ENCODE measurements at regions not wholly inside any gene's neighbourhood (a gene's known extent, or its start where the extent isn't known, plus 50 kb on each side); places are given as distances from the start of the nearest gene placed in this dataset.

GRCh38 chr1:87568911-87569310 lies 240.2 kb downstream of the LMO4 start:
- DNase-seq: no peak

DNA sequence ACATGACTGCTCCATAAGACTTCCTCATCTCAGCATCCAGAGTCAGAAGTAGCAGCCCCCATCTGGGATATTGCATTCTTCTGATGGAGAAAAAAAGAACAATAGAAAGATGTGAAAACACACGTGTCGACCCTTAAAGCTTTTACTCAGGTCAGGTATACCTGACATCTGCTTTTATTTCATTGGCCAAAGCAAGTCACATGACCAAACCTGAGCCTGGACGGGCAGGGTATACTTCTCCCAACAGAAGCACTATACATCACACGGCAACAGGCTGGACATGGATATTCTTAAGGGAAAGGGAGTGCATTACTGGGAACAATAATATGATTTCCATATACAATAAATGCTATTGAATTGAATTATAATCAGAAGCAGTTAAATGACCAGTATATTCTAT lies 243.3 kb downstream of the LMO4 start:
- DNase-seq: no peak

GRCh38 chr1:87572891-87573290 lies 244.2 kb downstream of the LMO4 start:
- DNase-seq: no peak

GRCh38 chr1:87575528-87575927 lies 246.8 kb downstream of the LMO4 start:
- no peak for DNase-seq

DNA sequence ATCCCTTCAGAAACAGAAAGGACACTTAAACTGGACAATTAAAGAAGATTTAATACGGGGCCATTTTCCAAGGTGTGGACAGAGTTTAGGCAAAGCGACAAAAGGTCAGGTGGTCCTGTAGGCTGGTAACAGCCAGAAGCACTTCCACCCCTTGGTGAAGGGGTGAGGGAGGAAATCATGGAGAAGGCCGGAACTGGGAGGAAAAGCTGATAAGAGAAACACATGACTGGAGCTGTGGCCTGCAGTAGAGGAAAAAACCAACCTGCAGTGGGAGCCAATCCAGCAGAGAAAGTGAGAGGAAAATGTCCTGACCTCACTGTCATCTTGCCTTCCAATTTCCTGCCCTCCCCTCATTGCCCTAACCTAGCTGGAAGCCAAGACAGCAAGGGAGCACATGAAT lies 249.8 kb downstream of the LMO4 start:
- DNase-seq: no peak

GRCh38 chr1:87583459-87583858 lies 254.8 kb downstream of the LMO4 start:
- no peak for DNase-seq

GRCh38 chr1:87584586-87584985 lies 255.9 kb downstream of the LMO4 start:
- DNase-seq: no peak

DNA sequence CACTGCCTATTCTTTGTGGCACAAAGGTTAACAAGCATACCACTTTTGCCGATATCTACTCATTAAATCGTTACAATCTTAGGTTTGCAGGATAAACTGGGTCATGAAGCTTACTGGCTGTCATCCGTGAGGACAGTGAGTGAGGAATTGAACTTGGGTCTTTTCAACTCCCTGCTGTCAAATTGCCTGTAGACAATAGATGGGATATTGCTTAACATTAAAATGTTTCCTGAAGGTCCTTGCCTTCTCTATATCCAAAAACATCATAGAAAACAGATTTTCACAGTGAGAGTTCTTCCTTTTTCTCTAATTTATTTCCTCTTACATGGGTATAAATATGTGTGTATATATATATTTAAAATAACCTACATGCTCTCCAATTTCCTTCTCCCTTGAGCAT lies 257.8 kb downstream of the LMO4 start:
- DNase-seq: no peak

GRCh38 chr1:87588495-87588894 lies 259.8 kb downstream of the LMO4 start:
- no peak for DNase-seq

- DNase-seq: no peak
Observed at GRCh38 chr1:87591492-87591891, 262.8 kb downstream of the LMO4 start.

DNA sequence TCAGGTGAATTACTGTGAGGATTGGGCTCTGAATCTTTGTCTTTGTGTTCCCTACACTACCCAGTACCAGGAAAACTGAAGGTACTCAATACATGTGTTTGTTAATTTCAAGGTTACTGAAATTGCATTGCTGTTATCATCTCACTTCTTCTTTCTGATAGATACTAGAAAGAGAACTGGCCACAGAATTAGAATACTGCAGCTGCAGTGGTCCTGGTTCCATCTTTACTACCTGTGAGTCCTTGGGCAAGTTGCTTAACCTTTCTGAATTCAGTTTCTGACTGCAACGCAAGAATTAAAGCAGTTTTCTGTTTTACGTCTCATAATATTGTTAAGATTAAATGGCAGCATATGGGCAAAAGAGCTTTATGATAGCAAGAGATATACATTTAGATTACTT lies 263.5 kb downstream of the LMO4 start:
- DNase-seq: no peak

- no peak for DNase-seq
Observed at GRCh38 chr1:87594736-87595383, 266.2 kb downstream of the LMO4 start.

GRCh38 chr1:87595384-87595781 lies 266.7 kb downstream of the LMO4 start:
- DNase-seq: no peak

DNA sequence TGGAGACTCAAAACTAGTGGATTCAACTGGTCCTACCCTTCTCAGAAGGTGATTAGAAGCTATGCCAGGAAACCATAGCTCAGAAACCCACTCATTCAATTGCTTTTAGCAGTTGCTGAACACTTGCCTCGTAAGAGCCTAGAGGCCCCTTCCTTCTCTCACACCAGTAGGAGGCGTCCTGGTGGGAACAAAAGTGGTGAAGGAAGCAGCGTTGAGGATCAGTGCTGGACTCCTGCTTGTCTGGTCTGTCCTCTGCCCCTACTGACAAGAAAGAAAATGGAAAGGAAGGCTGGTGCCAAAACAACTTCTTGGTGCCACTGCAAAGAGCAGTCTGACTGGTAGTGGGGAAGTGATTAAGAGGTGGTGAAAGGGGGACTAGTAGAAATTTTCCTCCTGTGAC lies 269.7 kb downstream of the LMO4 start:
- DNase-seq: no peak

GRCh38 chr1:87599569-87599968 lies 270.9 kb downstream of the LMO4 start:
- no peak for DNase-seq

DNA sequence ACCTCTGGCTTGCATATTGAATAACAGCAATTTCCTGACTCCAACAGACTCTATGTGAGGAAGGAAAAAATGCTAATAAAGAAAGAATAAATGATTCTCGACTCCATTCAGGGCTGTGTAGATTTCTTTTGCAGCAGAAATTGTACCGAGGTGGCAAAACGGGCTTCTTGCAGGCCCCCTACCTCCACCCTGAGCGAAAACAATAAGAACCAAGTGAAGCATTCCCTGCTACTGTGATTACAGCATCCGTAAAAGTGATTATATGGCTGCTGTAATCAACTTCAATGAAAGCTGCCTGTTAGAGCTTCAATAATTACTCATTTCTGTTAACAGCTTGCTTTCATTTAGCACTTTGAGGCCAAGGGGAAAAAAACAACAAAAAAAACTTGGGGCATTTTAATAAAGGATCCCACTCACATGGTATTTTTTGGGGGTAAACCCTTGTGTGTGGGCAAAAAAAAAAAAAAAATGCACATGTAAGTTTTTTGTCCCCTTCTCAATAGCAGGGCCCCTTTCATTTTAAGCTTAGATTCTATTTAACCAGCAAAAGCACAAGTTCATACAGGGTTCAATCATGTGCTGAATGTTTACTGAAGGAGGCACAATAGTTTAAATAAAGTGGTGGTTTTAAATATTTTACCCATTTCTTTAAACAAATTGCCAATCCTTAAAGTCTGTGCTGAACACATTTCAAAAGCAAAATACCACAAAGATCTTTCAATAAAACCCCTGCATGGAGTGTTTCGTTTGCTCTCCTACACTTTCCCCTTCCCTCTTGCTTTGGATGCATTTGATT lies 271.6 kb downstream of the LMO4 start:
- DNase-seq: no peak

DNA sequence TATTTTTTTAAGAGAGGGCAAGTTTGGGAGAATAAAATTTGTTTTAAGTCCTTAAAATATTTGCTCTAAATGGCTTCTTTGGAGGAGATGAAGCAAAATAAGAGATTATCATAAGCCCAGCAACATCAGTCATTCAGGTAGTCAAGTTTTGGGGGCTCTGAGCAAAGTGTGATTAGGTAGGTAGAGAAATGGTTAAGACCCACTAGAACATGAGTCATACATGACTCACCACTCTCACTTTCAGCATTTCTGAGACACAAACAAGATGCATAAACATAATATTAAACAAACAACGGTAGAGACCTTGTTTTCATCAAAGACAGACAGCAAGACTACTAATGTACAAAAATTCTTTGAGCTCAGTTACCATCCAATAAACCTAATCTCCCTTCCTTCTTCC lies 272.2 kb downstream of the LMO4 start:
- DNase-seq: no peak

DNA sequence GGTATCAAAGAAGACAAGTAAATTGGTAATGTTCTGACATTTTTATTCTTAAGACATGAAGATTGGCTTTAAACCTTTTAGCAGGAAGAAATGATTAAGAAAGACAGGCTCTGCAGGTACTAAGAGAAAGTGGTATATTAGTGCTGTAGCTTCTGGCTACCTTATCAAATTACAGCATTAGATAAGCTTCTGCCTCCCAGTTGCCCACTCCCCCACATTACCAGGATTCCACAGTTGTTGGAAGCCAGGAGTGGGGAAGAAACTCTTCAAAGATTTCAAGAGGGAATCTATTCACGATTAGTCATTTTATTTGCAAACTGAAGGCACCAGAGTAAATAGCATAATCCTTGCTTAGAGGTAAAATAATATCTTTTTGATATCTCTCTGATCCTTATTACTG lies 274.9 kb downstream of the LMO4 start:
- no peak for DNase-seq

DNA sequence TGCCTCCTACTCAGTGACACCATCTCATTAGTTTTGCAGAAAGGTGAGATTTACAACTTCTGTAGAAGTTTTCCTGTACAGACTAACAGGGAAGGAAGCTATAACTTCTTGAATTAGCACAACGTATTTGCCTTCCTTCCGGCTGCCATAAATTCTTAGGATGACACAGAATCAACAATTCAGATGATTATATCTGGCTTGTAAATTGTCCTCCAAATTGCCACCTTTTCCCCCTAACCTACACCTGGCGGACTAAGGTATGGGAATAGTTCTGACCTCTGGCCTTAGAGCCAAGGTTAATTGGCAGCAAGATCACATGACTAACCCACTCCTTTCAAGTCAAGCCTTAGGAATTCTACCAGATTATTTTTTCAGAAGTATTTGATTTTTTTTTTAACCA lies 284.3 kb downstream of the LMO4 start:
- DNase-seq: no peak

- DNase-seq: no peak
Observed at GRCh38 chr1:87615491-87615890, 286.8 kb downstream of the LMO4 start.

DNA sequence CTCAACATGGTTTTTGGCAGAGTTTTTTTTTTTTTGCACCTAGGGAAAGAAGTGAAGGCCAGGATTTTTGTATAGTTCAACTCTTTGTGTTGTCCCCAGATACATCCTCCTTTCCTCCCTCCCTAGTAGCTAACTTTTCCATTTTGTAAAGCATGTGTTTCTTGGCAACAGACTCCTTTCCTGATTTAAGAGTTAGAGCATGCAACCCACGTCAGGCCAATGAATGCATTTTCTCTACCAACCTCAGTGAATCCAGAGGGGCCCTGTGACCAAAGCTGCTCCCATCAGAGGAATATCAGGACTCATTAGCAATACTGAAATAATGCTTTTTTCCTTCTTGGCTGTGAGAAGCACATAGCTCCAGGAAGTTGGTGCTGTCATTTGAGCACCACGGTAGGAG lies 287.2 kb downstream of the LMO4 start:
- no peak for DNase-seq

GRCh38 chr1:87620807-87621206 lies 292.1 kb downstream of the LMO4 start:
- no peak for DNase-seq

GRCh38 chr1:87629673-87630072 lies 301.0 kb downstream of the LMO4 start:
- DNase-seq: no peak

DNA sequence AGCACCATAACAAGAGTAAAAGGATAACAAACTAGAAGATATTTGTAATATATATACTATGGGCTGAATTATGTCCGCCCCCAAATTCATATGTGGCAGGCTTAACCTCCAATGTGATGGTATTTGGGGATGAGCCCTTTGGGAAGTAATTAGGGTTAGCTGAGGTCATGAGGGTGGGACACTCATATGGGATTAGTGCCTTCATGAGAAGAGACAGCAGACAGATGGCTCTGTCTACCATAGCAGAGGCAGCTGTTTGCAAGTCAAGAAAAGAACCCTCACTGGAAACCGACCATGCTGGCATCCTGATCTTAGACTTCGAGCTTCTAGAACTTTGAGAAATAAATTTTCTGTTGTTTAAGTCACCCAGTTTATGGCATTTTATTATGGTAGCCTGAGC lies 303.6 kb downstream of the LMO4 start:
- no peak for DNase-seq

Data from stimulated activated naive CD4-positive, alpha-beta T cell treated with Interleukin-2 at 50 U/mL for 16 hours (primary cell).